GM11168 (cell line): ENCODE measurements at regions not wholly inside any gene's neighbourhood (a gene's known extent, or its start where the extent isn't known, plus 50 kb on each side); places are given as distances from the start of the nearest gene placed in this dataset.

Experiments
- in situ Hi-C: fragments of 300-500 bp; cut with MboI; formaldehyde crosslinking; loops from one replicate; pipeline ENCODE4 v1.12.0; 2022; ENCODE audit warnings: low sequenced_read_pairs; ENCODE audit not compliant: unreplicated experiment

DNA sequence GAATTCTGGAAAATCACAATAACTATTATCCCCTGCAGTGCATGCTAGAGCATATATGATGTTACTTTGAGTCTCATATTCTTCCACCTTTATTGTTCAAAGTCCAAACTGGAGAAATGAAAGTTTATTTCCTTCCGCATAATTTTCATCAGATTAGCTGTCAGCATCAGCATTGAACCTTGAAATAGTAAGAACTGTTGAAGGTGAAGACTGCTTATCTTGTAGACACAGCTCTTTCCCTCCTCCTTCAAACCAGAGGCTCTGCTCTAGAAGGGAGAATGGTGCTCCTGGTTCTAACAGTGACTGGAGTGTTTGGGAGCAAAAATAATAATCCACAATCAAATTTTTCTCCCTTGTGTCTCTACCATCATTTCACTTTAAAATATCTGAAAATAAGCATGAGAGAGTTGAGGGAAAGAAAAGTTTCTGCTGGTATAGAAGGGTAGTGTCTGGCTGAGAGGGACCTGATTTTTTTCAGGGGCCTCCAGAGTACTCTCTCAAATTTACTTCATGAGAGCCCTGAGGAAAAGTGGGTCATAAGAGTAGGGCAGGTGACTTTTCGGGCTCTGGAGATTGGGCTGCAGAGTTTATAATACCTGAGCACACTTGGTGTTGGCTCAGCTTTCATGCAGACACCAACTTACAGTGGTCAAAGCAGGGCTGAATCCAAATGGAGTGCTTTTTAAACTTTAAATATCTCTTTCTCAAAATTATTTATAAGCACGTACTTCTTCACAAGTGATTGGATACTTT, 170.4 kb downstream of the ZDHHC21 start:
- in situ Hi-C loops: no loop called here

DNA sequence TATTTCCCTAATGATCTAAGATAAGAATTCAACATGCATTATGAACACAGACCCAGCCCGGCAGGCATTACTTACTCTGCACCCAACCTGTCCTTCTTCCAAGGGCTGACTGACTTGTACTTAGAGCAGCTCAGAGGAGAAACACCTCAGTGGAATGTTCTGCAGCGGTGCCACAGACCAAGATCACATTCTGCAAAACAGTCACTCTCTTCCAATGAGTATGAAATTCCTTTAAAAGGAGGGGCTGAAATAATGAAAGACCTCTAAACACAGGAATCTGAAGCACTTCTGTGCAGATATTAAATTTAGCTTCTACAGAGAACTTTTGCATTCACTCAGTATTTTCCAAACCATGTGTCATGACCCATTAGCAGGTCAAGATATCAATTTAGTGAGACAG, 172.9 kb downstream of the ZDHHC21 start:
- in situ Hi-C loops: no loop called here

DNA sequence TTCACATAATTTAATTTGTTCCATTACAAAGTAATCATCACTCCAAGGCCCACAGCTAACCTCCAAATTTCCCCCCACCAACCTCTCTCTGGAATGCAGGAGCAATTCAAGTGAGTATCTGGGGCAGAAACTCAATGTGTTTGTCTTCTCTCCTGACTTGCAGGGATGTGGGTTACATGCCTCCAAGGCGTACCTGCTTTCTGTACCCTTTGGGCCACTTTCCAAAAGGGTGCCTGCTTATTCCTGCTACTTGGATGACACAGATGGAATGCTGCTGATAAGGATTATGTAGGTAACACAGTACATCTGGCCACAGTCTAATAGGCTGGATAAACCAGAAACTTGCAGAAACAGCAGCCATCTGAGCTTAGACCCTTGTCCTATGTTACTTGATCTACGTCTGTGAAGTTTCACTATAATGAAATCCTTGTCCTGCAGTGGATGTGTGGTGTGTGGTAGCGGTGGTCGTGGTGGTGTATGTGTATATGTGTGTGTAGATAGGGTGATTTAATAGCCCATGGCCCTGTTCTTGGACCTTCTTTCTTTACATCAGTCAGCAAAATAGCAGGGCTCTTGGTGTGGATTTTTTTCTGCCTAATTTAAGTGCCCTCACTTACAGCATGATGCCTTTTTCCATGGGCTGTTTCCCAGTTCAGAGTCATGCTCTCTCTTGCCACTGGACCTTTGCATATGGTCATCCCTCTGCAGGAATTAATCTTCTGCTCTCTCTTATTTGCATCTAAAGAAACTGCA, 175.9 kb downstream of the ZDHHC21 start:
- in situ Hi-C loops: no loop called here

DNA sequence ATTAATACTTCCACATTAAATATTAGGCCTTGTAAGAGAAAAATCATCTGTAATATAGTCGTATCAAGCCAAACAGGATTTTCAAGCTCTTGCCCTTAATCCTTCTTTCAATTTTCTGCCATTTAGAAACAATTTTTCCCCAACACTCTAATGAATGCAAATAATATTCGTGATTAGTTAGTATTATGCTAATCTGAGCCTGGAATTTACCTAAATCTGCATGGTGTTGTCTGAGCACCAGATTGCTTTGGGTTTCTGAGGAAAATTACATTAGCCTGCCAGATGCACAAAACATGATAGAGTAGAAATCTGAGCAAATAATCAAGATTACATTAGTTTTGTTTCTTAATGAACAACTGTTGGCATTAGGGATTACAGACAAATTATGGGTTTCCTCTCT, 176.6 kb downstream of the ZDHHC21 start:
- in situ Hi-C loops: no loop called here

DNA sequence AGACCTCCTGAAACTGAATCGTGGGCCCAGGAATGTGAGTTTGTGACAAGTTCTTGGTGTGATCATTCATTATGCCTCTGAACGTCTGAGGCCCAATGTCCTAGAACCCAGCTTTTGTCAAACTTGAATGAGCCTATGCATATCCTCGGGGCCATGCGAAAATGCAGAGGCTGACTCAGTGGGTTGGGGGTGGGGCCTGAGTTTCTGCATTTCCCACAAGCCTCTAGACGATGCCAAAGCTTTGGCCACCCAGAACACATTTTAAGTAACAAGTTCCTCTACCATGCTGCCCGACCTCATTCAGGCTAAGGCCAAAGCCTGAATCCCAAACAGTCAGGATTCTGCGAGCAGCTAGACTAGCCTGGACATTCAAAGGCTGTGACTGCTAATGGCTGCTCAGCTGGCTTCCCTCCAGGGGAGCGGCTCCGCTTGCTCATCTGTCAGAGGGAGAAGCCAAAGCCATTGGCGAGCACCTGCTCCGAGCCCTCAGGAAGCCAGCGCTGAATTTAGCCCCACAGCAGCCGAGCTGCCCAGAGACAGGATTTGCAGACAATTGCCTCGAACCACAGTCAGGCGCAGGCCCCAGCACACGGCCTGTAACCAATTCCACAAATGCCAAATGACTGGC, 177.5 kb downstream of the ZDHHC21 start:
- in situ Hi-C loops: no loop called here

DNA sequence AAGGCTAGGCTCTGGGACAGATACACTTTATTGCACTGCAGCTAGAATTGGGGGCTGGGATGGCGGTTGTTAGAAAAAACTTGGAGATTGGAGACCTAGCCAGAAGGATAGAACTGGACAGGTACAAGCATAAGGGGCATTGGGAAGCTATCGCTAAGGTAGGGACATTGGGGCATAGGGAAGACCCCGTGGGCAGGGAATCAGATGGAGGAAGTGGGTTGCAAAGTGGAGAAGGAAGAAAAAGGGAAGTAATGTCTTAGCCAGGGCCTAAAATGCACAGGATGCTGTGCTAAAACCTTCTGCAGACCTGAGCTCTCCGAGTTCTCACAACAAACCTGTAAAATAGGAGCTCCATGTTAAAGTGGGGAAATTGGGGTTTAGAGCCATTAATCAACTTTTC, 178.2 kb downstream of the ZDHHC21 start:
- in situ Hi-C loops: no loop called here

DNA sequence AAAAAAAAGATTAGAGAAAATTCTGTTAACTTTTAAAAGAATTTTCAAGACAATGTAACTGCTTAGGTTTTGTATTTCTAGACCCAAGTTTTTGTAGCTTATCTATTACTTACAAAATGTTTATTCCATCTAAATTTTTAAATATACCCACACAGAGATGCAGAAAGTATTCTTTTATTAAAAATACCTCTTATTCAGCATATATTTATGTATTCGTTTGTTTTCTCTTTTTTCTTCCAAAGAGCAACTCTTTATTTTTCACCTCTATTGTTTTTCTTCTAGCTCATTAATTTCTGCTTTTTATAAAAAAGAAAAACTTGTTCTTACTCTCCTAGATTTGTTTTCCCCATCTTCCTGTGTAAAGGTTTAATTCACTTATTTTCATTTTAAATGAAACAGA, 180.3 kb downstream of the ZDHHC21 start:
- in situ Hi-C loops: no loop called here

DNA sequence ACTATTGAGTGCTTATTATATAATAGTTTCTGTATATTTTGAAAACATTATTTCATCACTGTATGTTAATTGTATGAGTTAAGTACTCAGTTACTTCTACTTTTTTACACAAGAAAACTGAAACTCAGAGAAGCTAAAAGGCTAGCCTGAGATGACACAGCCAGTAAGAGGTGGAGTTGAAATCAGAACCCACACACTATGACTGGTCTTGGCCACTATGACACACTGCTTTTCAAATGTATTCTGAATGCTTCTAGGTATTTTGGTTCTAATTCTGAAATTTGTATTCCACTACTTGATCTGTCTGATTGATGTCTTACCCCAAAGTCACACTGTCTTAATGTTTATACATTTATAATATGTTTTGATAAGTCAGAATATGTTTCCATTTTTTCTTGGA, 181.8 kb downstream of the ZDHHC21 start:
- in situ Hi-C loops: no loop called here

DNA sequence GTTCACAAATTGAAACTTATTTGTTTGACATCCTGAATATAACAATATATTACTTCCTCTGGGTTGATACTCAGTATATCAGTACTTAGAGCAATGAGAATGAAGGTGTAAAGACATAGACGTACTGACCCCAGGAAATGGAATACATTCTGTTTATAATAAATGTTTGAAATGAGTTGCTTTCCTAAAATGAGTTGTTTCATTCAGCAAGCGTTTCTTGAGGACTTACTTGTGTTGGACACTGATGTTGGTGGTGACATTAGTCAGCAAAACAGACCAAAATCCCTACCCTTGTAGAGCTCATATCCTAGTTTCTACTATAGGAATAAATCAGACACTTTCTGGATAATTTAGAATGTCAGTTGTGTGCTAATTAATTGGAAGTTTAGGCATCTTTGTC, 184.3 kb downstream of the ZDHHC21 start:
- in situ Hi-C loops: no loop called here

DNA sequence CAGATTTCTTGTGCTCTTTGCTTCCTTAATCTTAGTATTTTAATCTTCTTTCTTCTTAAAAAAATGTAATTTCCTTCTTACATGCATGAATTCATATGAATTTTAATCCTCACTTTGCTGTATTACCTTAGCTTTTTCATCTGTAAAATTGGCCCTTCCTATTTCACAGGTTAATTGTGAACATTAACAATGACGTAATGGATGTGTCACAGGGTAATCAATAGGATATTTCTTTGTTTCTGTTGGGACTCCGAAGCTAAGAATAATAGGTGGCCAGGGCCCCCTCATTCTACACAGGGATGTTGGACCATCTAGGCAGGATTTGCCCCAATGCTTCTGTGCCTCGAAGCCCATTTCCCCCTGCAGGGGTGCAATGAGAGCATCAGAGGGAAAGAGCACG, 187.4 kb upstream of the NFIB start:
- in situ Hi-C loops: no loop called here

DNA sequence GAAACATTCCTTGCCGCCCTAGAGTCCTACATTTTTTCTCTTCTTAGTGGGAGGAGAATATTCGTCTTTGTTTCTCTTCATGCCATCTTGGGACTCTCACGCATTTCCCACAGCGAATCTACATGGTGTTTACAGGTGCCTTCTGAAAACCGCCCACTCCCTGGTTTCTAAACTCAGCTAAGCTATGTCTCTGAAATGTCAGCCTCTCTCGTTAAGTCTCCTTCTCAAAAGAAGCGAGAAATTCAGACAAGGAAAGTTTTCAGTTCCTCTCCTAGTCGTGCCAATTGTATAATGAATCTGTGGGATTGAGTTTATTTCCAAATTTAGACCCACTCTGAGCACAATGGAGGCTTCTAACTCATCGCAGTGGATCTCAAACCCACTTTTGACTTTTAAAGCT, 186.8 kb upstream of the NFIB start:
- in situ Hi-C loops: no loop called here

DNA sequence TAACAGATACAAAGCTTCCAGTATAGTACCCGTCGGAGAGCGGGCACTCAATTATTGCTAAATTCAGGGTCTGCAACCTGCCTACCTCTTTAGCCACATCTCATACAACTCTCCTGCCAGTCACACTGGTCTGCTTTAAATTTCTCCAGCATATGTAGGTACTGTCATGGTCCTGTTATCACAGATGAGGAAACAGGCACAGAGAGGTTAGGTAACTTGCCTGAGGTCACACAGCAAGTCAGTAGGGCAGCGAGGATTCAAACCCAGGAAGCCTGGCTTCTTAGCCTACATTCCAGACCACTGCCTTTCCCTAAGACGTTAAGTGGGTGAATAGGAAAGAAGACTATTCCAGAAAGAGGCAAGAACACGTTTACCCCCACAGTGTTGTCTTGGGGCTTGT, 186.0 kb upstream of the NFIB start:
- in situ Hi-C loops: no loop called here

DNA sequence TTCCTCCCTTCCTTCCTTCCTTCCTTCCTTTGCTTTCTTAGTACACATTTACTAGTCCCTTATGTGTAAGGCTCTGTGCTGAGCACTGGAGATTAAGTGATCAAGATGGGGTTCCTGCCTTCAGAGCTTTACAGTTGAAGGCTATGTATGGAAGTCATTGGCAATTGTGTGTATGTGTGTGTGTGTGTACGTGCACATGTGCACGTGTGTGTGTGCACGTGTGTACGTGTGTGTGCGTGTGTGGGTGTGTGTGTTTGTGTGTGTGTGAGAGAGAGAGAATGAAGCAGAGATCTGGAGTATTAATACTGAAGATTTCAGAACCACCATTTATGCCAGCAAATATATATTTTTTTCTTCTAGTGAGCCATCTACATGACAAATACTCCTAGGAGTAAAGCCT, 184.9 kb upstream of the NFIB start:
- in situ Hi-C loops: no loop called here

DNA sequence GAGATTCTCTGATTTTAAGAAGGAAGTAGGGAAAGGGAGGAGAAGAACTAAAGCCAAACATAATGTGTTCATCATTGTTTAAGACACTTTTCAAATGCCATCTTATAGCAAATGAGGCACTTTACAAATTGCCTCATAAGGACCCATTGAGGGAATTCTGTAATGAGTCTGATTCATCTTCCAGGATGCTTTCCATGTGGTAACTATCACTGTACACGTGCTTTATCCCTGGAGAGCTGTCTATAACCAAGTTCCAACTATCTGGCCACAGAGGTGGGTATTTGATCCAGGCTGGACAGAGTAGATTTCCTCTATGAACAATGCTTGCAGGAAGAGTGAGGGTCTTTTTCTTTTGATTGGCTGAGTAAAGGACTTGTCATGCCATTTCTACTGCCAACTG, 183.5 kb upstream of the NFIB start:
- in situ Hi-C loops: no loop called here

DNA sequence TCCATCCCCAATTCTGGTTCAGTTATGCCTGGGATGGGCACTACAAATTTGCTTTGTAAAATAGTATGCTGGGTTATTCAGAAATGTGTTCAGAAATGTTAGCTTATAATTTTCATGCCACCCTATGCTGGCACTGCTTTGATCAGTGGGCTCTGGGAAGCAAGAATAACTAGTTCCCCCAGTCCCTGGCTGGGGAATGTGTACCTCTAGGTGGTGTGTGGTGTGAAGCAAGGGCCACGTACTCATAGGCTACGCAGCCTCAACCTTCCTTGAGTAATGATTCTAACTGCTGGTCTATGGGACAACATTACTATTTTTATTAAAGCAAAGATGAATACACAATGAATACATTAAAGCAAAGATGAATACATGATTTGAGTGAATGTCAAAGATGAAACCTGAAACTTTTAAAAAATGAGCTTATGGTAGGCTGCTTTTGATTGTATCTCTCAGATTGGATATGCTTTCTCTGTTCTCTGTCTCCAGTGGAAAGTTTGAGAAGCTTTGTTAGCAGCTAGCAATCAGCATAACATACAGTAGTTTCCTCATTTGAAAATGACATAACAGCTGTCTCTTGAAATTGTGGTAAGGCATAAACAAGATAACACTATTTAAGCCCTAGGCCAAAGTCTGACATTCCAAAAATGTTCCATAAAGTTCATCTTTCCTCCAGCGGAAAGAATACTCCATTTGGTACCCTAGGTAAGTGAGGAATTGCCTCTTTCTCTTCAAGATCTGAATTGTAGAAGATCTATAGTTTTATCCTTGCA, 174.7 kb upstream of the NFIB start:
- in situ Hi-C loops: no loop called here

DNA sequence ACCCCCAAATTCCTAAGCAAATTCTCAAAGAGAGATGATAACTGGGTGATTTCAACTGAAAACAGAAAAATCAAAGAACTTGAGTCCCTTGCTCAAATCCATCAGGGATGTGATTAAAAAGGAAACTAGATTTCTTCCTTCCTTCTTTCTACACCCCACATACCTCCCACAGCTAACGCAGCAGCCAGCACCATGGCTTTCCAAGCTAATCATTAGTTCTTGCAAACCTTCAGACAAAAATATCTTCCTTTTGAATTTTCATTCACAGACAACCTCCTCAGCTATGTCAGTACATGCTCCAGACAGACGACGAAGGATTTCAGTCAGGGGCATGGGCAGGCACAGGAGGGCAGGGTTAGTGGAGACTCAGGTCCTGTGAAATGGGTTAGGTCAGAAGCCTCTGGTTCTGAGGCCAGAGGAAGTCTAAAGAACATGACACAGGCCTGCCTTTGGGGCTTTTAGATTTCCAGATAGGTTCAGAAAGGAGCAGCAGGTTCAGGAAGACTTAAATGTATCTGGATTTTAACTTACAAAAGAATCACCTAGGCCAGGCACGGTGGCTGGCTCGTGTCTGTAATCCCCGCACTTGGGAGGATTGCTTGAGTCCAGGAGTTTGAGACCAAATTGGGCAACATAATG, 173.7 kb upstream of the NFIB start:
- in situ Hi-C loops: no loop called here

DNA sequence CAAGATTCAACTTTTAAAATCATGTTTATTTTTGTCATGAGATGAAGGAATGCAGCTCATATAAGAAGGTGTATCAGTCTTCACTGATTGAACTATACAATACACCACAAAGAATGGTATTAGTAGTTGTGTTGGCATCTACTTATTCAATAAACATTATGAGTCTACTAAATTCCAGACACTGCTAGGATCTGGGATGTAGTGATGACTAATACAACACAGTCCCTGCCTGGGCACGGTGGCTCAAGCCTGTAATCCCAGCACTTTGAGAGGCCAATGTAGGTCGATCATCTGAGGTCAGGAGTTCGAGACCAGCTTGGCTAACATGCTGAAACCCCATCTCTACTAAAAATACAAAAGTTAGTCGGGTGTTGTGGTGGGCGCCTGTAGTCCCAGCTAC, 171.4 kb upstream of the NFIB start:
- in situ Hi-C loops: no loop called here

DNA sequence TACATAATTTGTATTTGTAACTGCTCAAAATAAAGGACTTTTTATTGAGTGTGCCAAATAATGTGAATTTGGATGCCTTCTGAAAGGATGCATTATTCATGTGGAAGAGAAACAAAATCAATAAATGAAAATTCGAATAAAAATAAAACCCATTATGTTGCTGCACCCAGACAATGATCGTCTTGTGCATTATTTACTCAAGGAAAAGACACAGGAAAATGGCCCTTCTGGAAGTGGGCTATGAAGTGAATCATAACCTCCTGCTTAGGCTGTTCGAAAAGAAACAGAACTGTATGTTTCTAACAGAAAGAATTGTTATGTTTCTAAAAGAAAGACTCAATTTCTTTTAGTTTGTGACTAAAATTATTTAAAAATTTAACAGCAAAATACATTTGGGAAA, 168.9 kb upstream of the NFIB start:
- in situ Hi-C loops: no loop called here

DNA sequence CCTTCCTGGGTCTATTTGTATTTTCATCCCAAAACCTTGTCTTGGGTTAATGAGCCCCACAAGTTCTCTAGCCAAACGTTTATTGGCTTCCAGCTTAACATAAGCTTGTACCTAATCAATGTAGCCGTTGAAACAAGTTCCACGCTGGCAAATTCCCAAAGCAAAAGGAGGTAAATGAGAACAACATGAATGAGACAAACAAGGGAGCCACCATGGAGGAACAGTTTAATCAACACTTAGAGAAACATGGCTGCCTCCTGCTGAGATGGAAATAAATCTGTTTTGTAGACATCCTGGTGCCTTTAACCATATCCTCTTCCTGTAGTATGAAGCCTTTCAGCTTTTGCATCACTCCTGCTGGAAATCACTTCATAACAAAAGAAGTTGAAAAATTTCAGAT, 166.6 kb upstream of the NFIB start:
- in situ Hi-C loops: no loop called here

DNA sequence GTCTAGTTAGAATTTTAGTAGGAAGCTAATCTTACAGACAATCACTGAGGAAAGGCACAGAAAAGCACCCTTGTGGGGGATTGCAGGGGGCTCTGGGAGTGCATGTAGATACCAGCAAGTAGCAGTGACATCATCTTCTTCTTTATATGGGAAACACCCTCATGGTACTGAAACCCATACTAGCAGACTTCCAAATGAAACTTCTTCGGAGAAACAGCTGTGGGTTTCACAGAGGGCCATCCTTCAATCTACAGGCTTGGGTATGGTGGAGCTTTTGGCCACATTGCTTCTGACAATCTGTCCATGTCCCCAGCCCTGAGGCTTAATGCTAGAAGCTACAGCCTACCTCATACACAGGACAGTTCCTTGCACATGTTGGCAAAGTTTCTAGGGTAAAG, 165.2 kb upstream of the NFIB start:
- in situ Hi-C loops: no loop called here
